ENCODE measurements at regions not wholly inside any gene's neighbourhood (a gene's known extent, or its start where the extent isn't known, plus 50 kb on each side); places are given as distances from the start of the nearest gene placed in this dataset.

DNA sequence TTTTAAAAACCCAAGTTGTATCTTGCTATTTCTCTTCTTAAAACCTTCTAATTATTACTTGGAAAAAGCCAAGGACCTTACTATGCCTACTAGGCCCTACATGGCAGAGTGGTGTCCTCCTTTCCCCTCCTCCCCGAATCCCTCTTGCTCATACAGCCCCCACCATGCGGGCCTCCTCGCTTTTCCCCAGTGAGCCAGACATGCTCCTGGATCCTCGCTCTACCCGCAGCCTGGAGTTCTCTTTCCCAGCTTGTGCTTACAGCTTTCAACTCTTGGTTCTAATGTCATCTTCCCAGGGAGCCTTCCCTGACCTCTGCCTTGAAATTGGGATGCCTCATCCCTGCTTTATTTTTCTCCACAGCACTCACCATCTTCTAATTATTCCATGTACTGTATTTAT, 111.8 kb upstream of the TLE3 start:
- Histone ChIP-seq H3K4me3 (replicated peaks; ENCODE audit: insufficient read depth, low read length) (no peak overlapping the region), H3K27me3 (ENCODE audit: insufficient read depth, poor library complexity, severe bottlenecking) (no peaks in the 10 kb centered on the region), H3K27ac (replicated peaks) (no peak overlapping the region)
- DNase-seq (ENCODE audit: low read depth in 1 of 2, low spot score in 1 of 2) = no peak
- TF ChIP-seq, protein P1, sequence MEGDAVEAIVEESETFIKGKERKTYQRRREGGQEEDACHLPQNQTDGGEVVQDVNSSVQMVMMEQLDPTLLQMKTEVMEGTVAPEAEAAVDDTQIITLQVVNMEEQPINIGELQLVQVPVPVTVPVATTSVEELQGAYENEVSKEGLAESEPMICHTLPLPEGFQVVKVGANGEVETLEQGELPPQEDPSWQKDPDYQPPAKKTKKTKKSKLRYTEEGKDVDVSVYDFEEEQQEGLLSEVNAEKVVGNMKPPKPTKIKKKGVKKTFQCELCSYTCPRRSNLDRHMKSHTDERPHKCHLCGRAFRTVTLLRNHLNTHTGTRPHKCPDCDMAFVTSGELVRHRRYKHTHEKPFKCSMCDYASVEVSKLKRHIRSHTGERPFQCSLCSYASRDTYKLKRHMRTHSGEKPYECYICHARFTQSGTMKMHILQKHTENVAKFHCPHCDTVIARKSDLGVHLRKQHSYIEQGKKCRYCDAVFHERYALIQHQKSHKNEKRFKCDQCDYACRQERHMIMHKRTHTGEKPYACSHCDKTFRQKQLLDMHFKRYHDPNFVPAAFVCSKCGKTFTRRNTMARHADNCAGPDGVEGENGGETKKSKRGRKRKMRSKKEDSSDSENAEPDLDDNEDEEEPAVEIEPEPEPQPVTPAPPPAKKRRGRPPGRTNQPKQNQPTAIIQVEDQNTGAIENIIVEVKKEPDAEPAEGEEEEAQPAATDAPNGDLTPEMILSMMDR (IDR thresholded peaks at IDR 0.05; ENCODE audit: insufficient read depth, low read length) = no peak
- TF ChIP-seq POLR2AphosphoS5 (IDR thresholded peaks at IDR 0.05; ENCODE audit: low read depth) (no peak), GABPA (IDR thresholded peaks at IDR 0.05; ENCODE audit: low read depth) (no peak), SPI1 (IDR thresholded peaks at IDR 0.05; ENCODE audit: borderline replicate concordance, low read depth) (no peak)
- TF ChIP-seq, protein P2, sequence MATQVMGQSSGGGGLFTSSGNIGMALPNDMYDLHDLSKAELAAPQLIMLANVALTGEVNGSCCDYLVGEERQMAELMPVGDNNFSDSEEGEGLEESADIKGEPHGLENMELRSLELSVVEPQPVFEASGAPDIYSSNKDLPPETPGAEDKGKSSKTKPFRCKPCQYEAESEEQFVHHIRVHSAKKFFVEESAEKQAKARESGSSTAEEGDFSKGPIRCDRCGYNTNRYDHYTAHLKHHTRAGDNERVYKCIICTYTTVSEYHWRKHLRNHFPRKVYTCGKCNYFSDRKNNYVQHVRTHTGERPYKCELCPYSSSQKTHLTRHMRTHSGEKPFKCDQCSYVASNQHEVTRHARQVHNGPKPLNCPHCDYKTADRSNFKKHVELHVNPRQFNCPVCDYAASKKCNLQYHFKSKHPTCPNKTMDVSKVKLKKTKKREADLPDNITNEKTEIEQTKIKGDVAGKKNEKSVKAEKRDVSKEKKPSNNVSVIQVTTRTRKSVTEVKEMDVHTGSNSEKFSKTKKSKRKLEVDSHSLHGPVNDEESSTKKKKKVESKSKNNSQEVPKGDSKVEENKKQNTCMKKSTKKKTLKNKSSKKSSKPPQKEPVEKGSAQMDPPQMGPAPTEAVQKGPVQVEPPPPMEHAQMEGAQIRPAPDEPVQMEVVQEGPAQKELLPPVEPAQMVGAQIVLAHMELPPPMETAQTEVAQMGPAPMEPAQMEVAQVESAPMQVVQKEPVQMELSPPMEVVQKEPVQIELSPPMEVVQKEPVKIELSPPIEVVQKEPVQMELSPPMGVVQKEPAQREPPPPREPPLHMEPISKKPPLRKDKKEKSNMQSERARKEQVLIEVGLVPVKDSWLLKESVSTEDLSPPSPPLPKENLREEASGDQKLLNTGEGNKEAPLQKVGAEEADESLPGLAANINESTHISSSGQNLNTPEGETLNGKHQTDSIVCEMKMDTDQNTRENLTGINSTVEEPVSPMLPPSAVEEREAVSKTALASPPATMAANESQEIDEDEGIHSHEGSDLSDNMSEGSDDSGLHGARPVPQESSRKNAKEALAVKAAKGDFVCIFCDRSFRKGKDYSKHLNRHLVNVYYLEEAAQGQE (IDR thresholded peaks at IDR 0.05; ENCODE audit: insufficient replicate concordance, low read depth) = no peak

DNA sequence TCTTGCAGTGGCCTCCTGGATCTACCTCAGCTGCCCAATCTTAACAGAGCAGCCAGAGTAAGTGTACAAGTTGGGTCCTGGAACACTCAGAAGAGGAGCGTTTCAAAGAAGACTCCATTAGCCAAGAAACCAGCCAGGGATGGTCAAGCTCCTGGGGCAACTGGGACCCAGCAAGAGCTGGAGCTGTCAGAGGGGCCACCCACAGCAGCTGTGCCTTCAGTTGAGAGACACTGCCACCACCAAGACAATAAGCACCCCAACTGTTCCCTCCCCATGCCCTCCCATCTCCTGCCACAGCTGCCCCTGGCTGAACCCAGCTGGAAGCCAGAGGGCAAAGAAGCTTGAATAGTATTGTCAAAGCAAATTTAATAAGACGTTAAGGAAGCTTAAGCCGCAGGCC, 110.6 kb upstream of the TLE3 start:
- TF ChIP-seq POLR2AphosphoS5 (IDR thresholded peaks at IDR 0.05; ENCODE audit: low read depth) = no peak
- TF ChIP-seq, protein P2 (IDR thresholded peaks at IDR 0.05; ENCODE audit: insufficient replicate concordance, low read depth) = no peak
- TF ChIP-seq, protein P1 (IDR thresholded peaks at IDR 0.05; ENCODE audit: insufficient read depth, low read length) = no peak
- TF ChIP-seq SPI1 (IDR thresholded peaks at IDR 0.05; ENCODE audit: borderline replicate concordance, low read depth) = no peak
- no peak for TF ChIP-seq GABPA (IDR thresholded peaks at IDR 0.05; ENCODE audit: low read depth)
- Histone ChIP-seq H3K27ac (replicated peaks) (no peak overlapping the region), H3K27me3 (ENCODE audit: insufficient read depth, poor library complexity, severe bottlenecking) (no peaks in the 10 kb centered on the region), H3K4me3 (replicated peaks; ENCODE audit: insufficient read depth, low read length) (no peak overlapping the region)
- DNase-seq (ENCODE audit: low read depth in 1 of 2, low spot score in 1 of 2) = no peak

DNA sequence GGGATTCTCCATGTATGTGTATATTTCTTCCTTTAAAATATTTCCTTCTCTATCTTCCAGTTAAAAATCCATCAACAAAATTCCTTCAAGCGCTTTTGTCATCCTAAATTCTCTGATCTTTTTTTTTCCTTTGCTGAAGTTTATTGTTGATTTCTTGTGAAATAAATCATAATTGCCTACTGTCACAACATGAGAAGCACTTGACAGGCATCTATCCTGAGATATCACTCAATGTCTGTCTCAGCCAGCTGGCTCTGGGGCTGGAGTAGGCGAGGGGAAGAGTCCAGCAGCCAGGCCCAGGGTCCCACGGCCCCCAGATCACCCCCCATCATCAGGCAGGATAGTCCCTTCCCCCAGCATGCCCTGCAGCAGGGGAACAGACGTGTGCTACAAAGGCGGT, 109.0 kb upstream of the TLE3 start:
- Histone ChIP-seq H3K27ac (replicated peaks) (no peak overlapping the region), H3K27me3 (ENCODE audit: insufficient read depth, poor library complexity, severe bottlenecking) (no peaks in the 10 kb centered on the region), H3K4me3 (replicated peaks; ENCODE audit: insufficient read depth, low read length) (no peak overlapping the region)
- no peak for DNase-seq (ENCODE audit: low read depth in 1 of 2, low spot score in 1 of 2)
- TF ChIP-seq SPI1 (IDR thresholded peaks at IDR 0.05; ENCODE audit: borderline replicate concordance, low read depth) (no peak), POLR2AphosphoS5 (IDR thresholded peaks at IDR 0.05; ENCODE audit: low read depth) (no peak), GABPA (IDR thresholded peaks at IDR 0.05; ENCODE audit: low read depth) (no peak)
- TF ChIP-seq, protein P2 (IDR thresholded peaks at IDR 0.05; ENCODE audit: insufficient replicate concordance, low read depth) = no peak
- TF ChIP-seq, protein P1 (IDR thresholded peaks at IDR 0.05; ENCODE audit: insufficient read depth, low read length) = no peak
